A204.1 (cell line): ENCODE measurements at regions not wholly inside any gene's neighbourhood (a gene's known extent, or its start where the extent isn't known, plus 50 kb on each side); places are given as distances from the start of the nearest gene placed in this dataset.
"Not testable (repeated sequence)": the region's sequence is repeated elsewhere in the genome, so short reads cannot be mapped to it uniquely, and the experiment has no call there.

Experiments
- FAIRE-seq: peaks from 2 replicates; lab custom pipeline; 2012; peaks lifted over from hg19 to GRCh38; lab: Jason Lieb, UNC

DNA sequence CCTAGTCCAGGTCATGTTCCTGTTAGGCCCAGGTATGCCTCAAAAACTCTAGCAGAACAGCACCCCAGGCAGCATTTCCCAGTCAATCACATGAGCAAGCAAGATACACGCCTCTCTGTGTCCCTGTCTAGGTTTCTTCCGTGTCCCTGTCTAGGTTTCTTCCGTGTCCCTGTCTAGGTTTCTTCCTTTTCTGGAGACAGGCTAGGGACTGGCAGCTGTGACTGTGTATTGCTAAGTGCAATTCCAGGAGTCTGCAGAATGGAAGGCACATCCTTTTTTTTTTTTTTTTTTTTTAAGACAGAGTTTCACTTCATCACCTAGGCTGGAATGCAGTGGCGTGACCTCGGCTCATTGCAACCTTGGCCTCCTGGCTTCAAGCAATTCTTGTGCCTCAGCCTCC, 77.6 kb downstream of the SETD4 start:
- FAIRE-seq, result no peak

DNA sequence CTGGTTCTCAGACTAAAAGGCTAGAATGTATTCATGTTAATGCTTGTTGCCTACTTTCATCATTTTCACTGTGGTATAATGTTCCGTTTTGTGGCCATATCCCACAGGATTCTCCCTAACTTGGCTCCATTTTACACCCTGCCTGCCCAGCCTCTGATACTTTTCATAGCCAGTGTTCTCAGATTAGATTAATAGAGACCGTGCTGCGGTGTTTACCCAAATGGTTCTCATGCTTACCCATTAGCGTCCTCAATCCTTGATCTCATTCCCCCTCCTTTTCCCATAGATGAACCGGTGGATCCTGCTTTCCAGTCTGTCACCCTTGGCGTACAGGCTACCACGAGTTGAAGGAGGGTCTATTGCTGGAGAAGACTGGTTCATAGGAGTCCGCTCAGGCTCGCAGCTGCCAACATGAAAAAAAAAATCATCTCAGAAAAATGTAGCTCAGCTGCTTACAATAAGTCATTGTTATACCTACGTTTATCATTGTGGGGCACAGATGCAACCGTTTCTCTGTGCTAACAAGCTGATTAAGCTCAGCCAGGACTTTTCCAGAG, 78.7 kb downstream of the SETD4 start:
- no peak for FAIRE-seq

DNA sequence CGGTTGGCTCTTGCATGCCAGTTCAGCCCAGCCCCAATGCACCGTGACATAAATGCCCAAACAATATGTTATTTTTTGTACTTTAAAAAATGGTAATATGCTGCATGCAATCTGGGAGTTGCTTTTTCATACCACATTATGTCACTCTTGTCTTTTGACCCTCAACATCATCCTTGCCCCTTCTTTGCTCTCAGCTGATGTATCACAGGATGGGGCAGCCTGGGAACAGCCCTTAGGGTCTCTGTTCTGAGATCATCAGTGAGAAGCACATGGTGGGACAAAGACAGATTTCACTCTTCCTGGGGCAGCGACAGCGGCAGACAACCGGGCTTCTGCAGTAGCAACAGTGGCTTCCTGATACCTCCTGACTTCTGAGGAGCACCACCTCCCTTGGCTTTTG, 79.5 kb downstream of the SETD4 start:
- FAIRE-seq, result no peak

DNA sequence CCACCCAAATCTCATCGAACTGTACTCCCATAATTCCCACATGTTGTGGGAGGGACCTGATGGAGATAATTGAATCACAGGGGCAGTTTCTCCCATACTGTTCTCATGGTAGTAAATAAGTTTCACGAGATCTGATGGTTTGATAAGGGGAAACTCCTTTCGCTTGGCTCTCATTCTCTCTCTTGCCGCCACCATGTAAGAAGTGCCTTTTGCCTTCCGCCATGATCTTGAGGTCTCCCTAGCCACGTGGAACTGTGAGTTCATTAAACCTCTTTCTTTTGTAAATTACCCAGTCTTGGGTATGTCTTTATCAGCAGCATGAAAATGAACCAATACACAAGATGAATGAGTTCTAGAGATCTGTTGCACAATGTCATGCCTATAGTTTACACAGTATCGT, 82.5 kb downstream of the SETD4 start:
- not testable (repeated sequence) for FAIRE-seq

DNA sequence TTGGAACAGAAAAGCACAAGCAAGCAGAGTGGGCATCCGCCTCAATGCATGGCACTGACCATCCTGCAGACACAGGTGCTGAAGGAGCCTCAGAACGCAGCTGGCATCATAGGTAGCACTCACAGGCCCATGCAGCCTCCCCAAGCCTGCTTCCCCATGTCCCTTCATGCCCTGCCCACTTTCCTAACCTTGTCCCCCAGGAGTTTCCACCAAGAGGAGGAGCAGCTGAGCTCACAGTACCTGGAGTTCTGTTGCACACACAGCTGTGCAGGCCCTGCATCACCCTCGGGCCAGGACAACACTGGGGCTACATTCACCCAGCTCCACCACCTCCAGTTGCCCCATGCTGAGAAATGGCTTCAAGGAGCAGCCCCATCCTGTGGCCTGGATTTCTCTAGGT, 83.4 kb downstream of the SETD4 start:
- no peak for FAIRE-seq

DNA sequence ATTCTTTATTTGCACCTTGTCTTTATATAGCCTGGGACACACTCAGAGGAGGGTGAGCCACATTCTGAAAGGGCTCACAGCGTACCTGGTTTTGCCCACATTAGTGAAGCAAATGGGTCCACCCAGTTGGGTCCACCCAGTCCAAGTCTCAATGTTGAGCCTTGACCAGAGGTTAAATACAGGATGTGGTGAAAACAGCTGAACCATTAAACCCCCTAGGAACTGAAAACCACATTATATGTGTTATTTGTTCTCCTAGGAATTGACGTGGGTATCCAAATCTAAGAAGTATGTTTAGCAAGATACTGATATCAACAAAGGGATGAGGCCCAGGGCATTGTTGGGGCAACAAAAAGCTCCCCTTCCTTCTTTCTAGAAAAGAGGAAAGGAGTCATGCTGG, 83.8 kb downstream of the SETD4 start:
- FAIRE-seq, result no peak

DNA sequence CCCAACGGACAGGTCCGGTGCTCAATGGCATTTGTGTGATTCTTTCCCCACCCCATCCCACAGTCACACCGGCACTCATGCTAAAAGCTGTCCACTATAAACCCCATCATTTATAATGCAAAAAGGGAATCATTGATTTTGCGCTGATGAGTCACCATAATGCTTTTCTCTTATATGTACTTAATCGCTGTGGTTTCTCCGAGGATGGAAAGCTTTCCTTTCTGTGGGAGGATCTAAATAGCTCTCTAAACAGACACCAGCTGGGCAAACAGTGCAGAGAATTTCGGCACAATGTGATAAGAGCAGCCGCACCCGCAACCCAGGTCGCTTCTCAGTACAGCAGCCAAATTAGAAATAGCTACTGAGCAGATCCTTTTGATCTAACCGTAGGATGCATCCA, 85.6 kb downstream of the SETD4 start:
- no peak for FAIRE-seq

DNA sequence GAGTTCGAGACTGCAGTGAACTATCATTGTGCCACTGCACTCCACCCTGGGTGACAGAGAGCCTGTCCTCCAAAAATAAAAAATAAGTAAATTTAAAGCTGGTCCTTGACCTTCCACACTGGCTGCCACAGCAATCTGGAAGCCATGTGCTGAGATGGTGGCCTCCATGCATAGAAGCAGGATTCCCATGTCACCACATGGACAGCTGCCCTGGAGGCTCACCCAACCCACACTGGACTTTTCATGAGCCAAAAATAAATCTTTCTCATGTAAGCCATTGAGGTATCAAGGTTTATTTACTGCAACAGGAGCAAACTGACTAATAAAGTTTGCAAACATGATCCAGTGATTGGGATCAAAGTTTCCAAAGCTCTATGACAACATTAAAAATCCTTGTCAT, 88.5 kb downstream of the SETD4 start:
- no peak for FAIRE-seq

DNA sequence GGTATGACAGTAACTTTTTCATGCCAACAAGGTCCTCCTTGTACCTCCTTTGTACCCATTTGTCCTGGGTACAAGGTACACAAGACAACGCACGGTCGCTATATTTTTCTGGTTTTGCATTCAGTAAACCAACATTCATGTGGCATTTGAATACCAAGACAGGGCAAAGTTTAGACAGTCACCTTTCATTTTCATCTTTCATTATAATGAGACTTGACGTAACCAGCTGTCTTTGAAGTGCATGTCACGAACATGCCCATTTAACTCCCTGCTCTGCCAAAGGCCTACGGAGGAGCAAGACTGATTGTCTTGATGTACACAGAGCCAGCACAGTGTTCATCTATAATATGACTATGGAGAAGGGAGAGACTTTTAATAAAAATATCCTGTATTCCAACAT, 91.0 kb downstream of the SETD4 start:
- FAIRE-seq, result no peak

DNA sequence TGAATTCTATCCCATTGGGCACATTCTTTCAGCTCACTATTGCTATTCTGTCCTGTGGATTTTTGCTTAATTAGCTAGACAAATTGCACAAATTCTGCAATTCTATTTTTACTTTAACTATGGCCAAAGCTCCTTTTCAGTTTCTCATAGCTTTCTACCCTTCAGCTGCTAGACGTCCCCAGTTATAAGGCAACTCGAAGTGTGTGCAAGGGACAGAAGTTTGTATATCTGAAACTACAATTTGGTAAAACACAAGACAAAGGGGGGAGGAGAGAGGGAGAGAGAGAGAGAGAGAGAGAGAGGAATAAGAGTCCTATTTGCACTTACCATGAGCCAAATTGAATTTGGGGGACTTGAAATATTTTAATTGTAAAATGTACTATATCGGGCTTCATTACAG, 91.8 kb downstream of the SETD4 start:
- FAIRE-seq, result no peak

DNA sequence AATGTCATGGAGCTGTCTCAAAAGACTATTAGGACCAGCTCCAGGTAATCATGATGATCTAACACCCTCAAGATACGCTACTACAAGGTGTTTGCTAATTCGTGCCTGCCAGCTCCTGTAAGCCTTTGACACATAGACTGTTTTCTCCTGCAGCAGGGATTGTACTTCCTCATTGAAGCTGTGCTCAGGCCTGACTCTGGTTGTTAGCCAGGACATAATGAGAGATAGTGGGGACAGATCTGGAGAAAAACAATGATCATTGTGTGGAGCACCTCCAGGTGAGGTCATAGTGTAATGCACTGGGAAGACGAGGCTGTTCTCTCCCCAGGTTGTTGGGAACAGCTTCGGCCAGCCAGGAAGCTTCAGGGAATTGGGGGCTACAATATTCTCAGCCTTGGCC, 94.6 kb downstream of the SETD4 start:
- FAIRE-seq, result no peak

DNA sequence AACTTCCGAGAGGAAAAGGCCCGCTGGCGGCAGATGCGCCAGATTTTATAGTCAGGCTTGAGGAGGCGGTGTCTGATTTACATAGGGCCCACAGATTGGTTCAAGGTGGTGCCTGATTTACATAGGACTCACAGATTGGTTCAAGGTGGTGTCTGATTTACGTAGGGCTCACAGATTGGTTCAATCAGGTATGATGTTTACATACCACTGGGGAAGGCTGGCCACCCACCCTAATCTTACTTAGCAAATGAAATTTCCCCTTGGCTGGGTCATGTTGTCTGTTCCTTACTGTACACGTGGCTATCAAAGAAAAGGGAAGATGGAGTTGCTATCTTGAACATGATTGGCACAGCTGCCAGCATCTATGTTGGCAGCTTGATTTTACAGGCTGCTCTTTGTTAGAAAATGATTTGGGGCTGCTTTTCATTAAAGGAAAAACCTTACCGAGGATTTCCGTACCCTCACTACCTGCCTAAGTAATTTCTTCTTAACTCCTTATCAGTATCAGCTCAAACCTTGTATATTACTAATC, 96.3 kb downstream of the SETD4 start:
- no peak for FAIRE-seq

DNA sequence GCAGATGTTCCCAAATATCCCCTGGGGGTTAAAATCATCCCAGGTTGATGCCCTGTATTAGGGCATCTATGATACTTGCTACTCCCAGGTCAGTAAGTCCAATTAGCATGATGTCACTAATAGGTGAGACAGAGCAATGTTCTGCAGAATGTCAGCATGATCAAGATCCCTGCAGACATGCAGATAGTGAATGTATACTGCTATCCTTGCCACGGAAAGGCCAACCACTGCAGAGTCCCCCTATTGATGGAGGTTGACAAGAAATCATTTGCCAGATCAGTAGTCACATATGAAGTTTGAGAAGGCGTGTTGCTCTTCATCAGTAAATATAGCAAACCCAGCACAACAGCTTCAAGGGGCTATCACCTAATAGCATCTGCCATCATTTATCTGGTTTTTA, 97.4 kb downstream of the SETD4 start:
- no peak for FAIRE-seq

DNA sequence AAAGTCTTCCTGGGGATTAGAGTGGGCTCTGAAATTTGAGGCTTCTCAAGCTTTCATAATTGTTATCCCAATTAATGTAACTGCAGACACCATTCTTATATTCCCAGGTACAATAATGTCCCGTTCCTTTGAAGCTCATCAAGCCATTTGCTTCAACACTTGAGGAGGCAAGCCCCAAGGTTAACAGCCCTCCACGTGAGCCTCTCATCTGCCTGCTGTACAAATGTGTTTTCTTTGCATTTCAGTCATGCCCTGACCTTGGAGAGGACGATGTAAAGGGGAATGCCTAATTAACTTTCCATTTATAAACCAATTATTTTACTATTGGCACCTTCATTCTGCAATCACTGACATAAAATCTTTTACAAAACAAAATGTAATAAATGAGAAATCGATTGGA, 106.3 kb downstream of the SETD4 start:
- no peak for FAIRE-seq

DNA sequence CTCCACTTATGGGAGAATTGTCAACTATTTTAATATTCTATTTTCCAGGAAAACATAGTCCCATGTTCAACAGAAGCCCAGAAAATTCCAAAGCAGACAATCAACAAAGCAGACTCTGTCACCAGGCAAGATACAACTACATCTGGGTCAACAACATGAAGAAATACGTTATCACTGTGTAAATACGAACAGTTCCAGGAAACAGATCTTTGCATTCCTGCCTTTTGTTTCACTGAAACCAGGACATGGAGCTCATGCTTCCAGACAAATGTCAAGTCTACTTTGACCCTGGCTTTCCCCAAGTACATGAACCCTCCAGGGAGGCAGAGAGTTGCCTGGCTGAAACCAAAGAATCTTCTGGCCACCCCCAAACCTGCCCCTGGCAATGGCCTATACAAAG, 106.7 kb downstream of the SETD4 start:
- no peak for FAIRE-seq

DNA sequence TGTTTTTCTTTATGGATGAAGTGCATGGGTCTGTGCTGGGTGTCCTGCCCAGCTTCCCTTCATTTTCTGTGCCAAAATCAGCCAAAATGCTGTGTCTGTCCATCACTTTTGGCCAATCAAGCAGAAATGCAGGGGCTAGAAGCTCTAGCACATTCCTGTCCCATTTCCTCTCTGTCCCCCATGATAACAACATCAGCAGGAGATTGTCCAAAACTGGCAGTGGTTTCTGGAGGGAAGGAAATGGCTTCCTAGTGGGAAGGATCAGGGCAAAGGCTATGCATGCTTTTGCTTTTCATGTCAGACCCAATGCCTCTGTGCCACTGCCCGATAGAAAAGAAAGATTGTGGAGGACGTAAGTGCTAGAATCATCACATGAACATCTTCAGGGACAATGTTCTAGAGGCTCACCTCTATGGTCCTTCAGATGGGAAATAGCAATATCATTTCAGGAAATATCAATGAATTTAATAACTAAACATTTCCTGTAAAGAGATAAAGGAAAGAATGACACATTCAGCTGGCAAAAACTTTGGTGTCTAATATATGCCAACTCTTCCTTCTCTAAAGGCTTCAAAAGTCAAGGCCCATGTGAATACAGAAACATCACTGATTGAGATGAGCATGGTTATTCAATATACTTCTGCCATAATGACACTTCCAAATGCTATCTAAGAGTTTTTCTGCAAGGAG, 107.5 kb downstream of the SETD4 start:
- no peak for FAIRE-seq

DNA sequence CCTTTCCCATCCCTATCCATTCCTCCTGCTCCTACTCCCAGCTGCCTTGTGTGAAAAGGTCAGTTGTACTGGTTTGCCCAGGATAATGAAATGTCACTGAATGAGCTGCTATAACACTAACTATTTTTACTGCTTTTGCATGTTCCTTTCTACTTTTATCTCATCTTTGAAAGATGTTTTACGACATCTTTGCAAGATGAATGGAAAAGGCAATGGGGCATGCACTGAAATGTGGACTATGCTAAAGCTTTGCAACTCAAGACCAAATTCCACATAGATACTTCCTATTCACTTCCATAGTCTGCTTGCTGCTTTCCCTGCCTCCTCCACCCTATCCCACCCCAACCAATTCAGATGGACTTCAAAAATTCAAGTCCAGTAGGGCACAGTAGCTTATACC, 111.3 kb downstream of the SETD4 start:
- no peak for FAIRE-seq

DNA sequence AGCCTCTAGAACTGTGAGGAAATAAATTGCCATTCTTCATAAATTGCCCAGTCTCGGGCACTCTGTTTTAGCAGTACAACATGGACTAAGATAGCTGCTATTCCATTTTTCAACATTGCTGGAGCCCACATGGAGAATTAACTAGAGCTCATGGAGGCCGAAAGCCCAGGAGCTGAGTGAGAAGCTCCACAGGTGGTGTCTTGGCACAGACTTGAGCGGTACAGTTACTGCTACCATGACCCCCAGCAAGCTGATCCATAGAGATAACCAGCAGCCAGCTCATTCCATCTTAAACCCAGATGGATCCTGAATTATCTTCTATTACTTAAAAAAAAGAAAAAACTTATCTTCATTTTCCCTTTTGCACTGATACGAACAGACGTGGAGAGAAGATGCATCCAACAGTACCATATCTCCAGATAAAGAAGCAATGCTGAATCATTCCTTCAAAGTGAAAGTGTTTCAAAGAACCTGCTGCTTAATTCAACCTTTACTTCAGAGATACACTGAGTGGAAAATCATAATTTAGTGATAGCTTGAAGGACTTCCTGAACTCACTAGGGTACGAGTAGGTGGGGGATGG, 115.1 kb downstream of the SETD4 start:
- no peak for FAIRE-seq

DNA sequence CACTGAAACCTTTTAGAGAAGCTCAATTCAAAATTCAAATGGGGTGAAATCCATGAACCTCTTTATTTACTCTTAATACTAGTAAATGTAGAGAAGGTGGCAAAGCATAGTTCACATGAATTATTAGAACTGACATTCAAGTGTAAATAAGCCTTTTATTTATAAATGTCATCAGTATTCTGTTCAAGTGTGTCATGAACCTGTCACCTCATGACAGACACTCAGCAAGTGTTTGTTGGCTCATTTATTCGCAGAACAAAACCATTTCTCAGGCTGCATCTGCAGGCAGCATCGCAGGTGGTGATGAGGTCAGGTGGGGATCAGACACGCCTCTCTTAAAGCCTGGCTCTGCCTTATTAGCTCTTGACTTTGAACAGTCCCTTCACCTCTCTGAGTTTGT, 116.6 kb downstream of the SETD4 start:
- no peak for FAIRE-seq

DNA sequence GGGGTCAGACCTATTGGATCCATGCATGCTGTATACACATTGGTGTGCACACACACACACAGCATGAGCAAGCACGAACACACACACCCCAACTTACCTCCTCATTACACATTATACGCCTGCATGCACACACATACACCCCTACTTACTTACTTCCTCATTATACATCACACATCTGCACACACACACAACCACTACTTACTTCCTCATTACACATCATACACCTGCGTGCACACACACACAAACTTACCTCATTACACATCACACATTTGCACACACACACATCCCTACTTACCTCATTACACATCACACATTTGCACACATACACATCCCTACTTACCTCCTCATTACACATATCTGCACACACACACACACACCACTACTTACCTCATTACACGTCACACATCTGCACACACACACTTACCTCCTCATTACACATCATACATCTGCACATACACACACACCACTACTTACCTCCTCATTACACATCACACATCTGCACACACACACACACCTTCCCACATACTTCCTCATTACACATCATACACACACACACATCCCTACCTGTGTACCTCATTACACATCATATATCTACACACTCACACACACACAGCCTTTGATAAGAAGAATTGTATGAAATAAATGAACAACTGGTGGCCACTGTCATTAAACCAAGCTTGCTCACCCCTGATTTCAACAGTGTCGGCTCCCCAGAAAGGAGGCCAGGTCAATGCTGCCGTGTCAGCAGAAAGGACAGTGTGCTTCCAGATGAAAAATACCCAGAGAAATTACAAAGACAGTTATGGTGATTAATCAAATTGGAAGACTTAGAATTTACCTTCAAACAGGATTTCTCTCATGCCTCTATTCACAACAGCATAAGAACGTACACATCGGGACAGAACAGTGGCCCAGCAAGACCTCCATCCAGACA, 117.8 kb downstream of the SETD4 start:
- no peak for FAIRE-seq

DNA sequence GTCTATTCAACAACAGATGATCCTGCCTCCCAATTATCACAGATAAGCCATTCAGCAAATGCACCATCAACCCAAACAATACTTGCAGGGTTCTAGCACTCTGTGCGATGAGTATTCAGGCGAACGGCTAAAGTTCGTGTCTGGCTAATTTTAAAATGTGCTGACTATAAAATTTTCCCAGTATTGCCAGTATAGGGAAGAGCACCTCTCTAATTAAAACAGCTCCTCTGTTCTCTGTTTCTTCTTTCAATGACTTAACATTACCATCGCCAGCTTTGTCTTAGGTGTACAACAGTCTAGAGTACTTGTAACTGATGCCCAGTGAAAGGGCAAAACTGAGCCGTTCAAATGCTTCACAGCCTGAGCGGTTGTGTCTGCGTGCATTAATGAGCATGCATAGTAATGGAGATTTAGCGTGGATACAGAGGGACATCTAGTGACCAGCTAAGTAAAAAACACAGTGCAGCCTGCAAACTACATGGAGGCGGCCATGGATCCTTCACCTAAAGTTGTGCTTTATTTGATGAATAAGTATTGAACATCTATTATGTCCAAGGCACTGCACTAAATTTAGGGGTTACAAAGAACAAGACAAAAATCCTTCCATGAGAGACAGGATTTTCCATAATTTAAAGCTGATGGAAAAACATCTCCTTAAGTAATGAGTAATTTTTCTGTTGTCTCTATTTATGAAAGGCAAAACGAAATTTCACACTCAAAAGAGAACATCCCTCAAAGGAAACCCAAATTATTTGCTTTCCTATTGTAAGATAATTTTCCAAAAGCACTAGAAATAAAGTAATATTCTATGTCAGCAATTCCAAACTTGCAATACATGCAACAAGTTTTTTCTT, 120.0 kb downstream of the SETD4 start:
- peak; percentile 92 for FAIRE-seq

DNA sequence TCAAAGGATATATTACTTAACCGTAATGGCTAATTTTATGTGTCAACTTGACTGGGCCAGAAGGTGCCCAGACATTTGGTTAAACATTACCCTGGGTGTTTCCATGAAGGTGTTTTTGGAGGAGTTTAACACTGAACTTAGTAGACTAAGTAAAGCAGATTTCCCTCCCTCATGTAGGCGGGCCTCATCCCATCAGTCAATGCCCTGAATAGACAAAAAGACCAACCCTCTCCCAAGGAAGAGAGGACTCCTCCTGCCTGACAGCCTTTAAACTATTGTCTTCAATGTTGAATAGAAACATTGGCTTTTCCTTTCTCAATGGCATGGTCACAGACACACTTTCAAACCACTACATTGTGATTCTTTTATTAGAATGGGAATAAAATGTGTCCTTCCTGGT, 121.9 kb downstream of the SETD4 start:
- FAIRE-seq, result no peak
